UCSD-AML1 (cell line): ENCODE measurements at regions not wholly inside any gene's neighbourhood (a gene's known extent, or its start where the extent isn't known, plus 50 kb on each side); places are given as distances from the start of the nearest gene placed in this dataset.

Source experiments
- DNase-seq: peaks from one replicate; lab custom pipeline; 2025; ENCODE audit not compliant: unreplicated experiment; lab: John Stamatoyannopoulos, UW

GRCh38 chr7:35399840-35400239 lies 145.9 kb upstream of the TBX20 start:
- DNase-seq: no peak

GRCh38 chr7:35399216-35399615 lies 145.3 kb upstream of the TBX20 start:
- no peak for DNase-seq

DNA sequence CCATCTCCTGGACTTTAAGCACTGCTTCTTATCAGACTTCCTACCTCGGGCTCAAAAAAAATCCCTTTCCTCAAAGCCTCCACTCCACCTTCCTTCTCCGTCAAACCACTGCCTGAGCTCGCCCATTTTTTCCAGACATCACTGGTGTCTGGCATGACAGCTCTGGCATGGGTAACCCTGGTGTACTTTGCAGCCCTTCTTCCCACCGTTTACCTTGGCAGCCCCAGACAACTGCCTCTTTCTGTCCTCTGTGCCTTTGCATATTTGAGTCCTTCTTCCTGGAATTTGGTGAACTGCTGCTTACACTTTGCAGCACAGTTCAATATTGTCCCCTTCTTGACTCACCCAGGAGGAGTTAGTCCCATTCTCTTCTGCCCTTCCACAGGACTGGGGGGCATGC lies 144.6 kb upstream of the TBX20 start:
- DNase-seq: no peak

DNA sequence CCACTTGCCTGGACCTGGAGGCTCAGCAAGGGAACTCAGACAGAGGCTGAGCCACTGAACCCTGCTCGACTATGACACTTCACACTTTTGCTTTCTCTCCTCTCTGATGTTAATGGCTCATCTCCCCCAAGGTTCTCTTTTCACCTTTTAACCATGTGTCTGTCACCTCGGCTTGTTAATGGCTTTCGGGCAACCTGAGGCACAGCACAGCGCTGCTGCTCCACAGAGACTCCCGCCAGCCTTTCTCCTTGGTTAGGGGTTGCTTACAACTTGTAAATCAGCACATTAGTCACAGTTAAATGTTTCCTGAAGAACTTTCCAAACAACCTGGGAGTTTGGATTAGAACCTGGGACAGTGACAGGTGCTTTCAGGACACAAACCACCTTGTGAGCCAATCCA lies 136.2 kb upstream of the TBX20 start:
- no peak for DNase-seq

- DNase-seq: no peak
Observed at GRCh38 chr7:35389636-35390035, 135.7 kb upstream of the TBX20 start.

DNA sequence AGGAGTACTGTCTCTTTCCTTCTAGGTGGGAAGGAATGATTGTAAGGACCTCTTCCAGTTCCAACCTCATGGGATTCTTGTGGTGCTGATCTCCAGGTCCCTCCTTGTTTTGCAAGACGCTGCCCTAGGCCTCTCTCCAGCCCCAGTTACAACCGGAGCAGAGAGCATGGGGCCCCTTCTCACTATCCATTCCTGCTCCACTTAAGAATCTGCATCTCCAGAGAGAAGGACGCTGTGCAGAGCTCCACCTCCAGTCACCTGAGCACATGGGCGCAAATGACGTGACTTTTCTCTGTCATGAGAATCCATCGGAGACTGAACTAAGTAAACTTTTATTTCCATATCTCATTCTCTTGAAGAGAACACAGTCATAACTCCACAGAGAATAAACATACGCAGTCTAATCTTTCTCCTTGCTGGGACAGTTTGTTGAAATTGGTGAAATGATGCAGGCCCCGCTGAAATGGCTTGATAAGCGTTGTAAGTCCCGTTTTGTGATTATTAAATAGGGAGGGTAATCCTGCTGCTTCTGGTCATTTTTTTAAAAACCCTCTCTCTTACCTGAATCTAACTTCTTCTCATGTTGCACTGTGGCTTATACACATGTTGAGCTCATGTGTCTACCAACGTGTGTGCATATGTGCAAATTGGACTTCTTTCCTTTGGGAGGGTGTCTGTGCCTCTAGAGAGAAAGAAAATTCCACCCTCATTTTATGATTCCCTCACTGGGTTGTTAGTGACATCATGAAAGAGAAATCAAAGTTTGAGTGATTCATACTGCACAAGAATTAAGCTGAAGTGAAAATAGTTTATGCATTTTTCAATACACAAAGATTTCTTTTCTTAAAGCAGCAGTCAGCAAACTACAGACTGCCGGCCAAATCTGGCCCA lies 133.2 kb upstream of the TBX20 start:
- DNase-seq: no peak

- DNase-seq: no peak
Observed at GRCh38 chr7:35386082-35386815, 132.3 kb upstream of the TBX20 start.

DNA sequence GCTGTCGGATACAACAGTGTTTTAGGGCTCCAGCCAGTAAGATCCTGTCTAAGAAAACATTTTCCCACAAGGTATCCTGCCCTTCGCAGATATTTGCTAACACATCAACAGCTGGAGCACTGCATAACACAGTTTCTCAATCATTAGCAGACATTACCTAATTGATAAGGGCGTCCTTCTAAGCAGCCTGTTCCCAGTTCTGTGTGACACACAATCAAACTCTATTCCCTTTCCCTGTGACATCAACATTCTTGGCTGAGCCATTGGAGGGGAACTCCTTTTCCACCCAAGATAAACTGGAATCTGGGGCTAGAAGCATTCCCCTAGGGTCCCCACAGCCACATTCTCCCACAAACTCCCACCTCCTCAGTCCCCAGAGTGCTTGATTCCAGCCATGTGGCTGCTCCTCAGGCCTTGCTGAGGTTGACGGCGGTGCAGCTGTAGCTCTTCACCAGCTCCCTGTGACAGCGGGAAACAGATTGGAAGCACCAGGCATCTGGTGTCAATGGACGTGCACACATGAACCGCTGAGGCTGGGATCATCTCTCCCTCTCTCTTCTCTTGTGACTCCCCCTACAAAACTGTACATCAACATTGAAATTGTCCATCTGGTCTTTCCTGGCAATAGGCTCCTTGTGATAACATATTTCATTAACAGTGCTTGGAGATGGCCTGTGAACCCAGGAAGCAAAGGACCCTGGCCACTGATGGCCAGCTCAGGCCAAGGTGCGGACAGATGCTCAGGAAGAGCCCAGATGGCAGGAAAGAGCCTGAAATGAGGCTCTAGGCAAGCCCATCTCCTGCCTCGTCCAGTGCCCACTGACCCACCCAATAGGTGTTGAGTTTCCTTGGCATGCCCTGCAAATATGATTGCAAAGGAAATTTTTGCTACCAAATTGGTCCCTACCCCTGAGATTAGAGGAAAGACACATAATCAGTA lies 131.1 kb upstream of the TBX20 start:
- no peak for DNase-seq

GRCh38 chr7:35380739-35381224 lies 126.9 kb upstream of the TBX20 start:
- DNase-seq: no peak

DNA sequence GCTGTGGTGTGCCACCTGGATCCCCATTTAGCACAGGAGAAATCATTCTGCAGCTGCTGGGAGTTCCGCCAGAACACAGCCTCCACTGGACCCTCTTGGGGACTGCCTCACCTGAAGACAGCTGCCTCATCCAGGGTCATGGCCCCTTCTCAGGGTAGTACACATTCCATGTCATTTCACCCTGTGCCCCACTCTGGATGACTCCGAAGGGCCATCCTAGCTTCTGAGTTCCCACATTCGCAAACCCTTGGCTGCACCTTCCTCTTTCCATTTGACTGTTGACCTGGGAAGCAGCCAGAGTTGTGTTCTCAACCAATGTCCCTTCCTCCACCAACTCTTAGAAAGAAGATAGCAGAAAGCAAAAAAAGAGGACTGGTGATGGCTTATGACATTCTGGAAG lies 125.6 kb upstream of the TBX20 start:
- no peak for DNase-seq

- DNase-seq: no peak
Observed at GRCh38 chr7:35375516-35375915, 121.6 kb upstream of the TBX20 start.

DNA sequence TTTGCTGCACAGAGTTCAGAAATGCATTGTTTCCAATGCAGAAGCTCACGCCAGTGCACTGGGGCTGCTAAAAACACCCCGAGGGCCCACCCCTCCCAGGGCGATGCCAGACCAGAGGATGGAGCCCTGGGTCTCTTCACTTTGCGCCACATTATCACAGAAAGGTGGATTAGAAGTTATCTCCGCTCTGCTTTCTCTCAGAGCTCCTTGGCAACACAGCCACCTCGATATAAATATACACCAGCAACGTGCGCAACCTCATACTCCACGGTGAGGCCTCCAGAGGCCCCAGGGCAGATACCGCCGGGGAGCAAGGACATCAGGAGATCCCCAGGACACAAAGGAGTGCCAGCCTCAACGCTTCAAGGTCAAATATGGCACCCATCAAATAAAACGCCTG lies 121.0 kb upstream of the TBX20 start:
- DNase-seq: no peak

GRCh38 chr7:35371221-35371620 lies 117.3 kb upstream of the TBX20 start:
- no peak for DNase-seq

DNA sequence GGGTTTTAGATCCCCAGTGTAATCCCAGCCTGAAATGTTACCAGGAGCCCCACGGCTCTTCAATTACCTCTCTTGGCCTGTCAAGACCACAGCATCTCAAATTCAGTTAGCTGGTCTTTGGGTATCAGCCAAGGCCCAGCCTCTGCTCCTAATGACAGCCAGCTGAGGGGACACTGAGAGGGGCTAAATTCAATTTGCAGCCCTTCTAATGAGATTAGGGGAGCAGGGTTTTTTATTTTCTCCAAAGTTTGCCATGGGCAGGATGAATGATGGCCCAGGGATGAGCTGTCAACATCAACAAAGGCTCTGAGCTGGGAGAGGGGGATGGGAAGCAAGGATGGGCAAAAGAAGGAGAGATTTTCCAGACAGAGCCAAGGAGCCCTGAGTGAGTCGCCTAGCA lies 116.8 kb upstream of the TBX20 start:
- DNase-seq: no peak

DNA sequence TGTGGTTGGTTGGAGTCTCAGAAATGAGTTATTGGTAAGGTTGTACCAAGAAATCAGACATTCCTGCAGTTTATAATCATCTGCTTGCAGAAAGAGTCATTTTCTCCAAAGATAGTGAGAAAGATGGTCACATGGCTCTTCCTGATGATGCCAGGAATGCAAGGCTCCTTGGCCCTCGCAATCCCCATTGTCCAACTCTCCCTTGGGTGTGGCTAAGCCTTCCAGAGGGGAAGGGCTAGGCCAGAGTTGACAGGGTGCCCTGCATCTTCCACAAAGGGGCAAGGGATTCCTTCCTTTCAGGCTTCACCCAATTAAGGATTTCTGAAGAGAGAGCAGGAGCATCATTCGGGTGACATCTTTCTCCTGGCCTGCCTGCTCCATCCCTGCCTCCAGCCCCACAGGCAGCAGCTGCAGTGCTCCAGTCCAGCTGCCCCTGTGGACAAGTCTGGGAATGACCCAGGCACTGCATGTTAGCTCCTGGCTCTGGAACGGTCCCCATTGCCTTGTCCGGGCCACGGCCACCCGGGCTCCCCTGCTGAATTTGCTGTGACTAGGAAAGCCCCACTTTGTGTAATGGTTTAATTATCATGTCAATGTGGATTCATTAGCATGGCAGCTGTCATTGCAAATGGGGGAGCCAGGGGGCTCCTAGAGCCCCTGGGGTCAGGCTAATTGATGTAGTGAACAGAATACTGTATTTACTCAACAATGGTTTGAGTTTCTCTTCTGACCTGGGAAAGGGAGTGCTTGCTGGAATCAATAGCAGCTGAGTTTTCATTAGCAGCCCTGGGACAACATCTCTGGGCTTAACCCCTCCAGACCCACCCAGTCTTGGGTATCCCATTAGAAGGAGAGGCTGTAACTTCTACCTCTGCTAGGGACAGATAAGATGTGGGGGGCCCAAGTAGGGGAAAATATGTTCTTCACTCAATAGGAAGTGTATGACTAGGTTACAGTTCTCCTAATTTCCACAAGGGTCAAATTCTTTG lies 112.6 kb upstream of the TBX20 start:
- DNase-seq: no peak

GRCh38 chr7:35365523-35365922 lies 111.6 kb upstream of the TBX20 start:
- no peak for DNase-seq

- DNase-seq: no peak
Observed at GRCh38 chr7:35362341-35362740, 108.4 kb upstream of the TBX20 start.

- no peak for DNase-seq
Observed at GRCh38 chr7:35359423-35359822, 105.5 kb upstream of the TBX20 start.

- DNase-seq: no peak
Observed at GRCh38 chr7:35356495-35356894, 102.6 kb upstream of the TBX20 start.

- DNase-seq: no peak
Observed at GRCh38 chr7:35355911-35356310, 102.0 kb upstream of the TBX20 start.
